Uterus (tissue), 3 donors: ENCODE measurements at regions not wholly inside any gene's neighbourhood (a gene's known extent, or its start where the extent isn't known, plus 50 kb on each side); places are given as distances from the start of the nearest gene placed in this dataset.
"Not testable (repeated sequence)": the region's sequence is repeated elsewhere in the genome, so short reads cannot be mapped to it uniquely, and the experiment has no call there.

Experiments
- DNase-seq, 2 donors: peaks; one replicate each; pipeline ENCODE4 v3.0.0-alpha.2; 2019 to 2020
- H3K27ac ChIP-seq, 2 donors: fragments of 200-600 bp; sonication (generic); 1 replicate in 1 of 2; 2 replicates in 1 of 2; pipeline ENCODE4 v1.5.1; 2016 to 2018
- H3K27me3 ChIP-seq, 2 donors: fragments of 200-600 bp; sonication (generic); one replicate each; pipeline ENCODE4 v1.5.1; 2018 to 2019; ENCODE audit warnings: control low read depth in 1 of 2
- H3K36me3 ChIP-seq, 2 donors: fragments of 200-600 bp; sonication (generic); one replicate each; pipeline ENCODE4 v1.5.1; 2019; ENCODE audit warnings: control low read depth in 1 of 2
- H3K4me1 ChIP-seq, 2 donors: fragments of 200-600 bp; sonication (generic); one replicate each; pipeline ENCODE4 v1.5.1; 2018 to 2019; ENCODE audit warnings: control low read depth in 1 of 2
- H3K4me3 ChIP-seq, 2 donors: fragments of 200-600 bp; sonication (generic); 1 replicate in 1 of 2; 2 replicates in 1 of 2; pipeline ENCODE4 v1.5.1; 2018 to 2019; ENCODE audit warnings: mild to moderate bottlenecking in 1 of 2
- H3K9me3 ChIP-seq, 2 donors: fragments of 200-600 bp; sonication (generic); one replicate each; pipeline ENCODE4 v1.5.1; 2019; ENCODE audit warnings: control low read depth in 1 of 2
- POLR2A ChIP-seq, 2 donors: fragments of 450-650 bp; IDR thresholded peaks; one replicate each; pipeline ENCODE4 v1.6.1; 2016; ENCODE audit warnings: antibody characterized with exemption in 2 of 2, mild to moderate bottlenecking in 1 of 2, moderate library complexity in 1 of 2
- intact Hi-C: fragments of 100-400 bp; cut with DNase I; formaldehyde crosslinking; loops from one replicate; pipeline ENCODE4 v1.15.1; 2023; ENCODE audit warnings: low total_unique reads
- TF ChIP-seq, protein P1 (sequence below), 4 experiments: fragments of 200-600 bp in 2 of 4; fragments of 450-650 bp in 2 of 4; sonication (generic) in 2 of 4; IDR thresholded peaks; one replicate each; pipeline ENCODE4 v1.5.1; 2016 to 2019; ENCODE audit warnings: antibody characterized with exemption in 4 of 4, mild to moderate bottlenecking in 2 of 4, moderate library complexity in 1 of 4
- donor health status: DM: yes; HTN: yes; CAD: no.

DNA sequence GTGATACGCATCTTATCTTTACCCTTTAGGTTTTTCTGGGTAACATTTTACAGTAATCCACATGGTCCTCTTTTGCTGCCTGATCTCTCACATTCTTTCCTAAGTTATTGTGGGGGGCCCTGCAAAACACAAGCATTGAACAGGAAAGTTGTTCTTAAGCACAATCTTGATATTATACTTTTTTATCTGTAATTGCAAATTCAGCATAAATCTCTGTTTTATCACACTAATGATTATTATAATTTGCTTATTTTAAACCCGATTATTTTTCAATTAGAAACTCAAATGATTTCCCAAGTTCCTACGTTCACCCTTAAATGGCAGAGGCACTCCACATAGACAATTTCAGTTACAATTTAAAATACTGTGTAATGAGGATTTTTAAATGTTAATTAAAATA, 386.0 kb upstream of the GYPC start:
- intact Hi-C loops: no loop called here
- H3K4me3 ChIP-seq: no peak overlapping the region

DNA sequence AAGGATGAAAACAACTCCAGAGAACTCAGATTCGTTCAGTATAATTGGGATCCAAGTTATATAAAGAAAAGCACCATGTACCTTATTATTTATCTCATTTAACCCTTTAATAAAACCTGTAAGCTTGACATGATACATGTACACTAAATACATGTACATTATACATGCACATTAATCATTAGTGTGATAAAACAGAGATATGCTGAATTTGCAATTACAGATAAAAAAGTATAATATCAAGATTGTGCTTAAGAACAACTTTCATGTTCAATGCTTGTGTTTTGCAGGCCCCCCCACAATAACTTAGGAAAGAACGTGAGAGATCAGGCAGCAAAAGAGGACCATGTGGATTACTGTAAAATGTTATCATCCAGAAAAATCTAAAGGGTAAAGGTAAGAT, 385.4 kb upstream of the GYPC start:
- DNase-seq: no peak
- no peaks in the 10 kb centered on the region for H3K27me3 ChIP-seq
- intact Hi-C loops: no loop called here
- no peaks in the 10 kb centered on the region for H3K36me3 ChIP-seq
- H3K4me1 ChIP-seq: no peaks in the 10 kb centered on the region
- H3K27ac ChIP-seq: no peak overlapping the region
- TF ChIP-seq, protein P1, sequence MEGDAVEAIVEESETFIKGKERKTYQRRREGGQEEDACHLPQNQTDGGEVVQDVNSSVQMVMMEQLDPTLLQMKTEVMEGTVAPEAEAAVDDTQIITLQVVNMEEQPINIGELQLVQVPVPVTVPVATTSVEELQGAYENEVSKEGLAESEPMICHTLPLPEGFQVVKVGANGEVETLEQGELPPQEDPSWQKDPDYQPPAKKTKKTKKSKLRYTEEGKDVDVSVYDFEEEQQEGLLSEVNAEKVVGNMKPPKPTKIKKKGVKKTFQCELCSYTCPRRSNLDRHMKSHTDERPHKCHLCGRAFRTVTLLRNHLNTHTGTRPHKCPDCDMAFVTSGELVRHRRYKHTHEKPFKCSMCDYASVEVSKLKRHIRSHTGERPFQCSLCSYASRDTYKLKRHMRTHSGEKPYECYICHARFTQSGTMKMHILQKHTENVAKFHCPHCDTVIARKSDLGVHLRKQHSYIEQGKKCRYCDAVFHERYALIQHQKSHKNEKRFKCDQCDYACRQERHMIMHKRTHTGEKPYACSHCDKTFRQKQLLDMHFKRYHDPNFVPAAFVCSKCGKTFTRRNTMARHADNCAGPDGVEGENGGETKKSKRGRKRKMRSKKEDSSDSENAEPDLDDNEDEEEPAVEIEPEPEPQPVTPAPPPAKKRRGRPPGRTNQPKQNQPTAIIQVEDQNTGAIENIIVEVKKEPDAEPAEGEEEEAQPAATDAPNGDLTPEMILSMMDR (IDR thresholded peaks at IDR 0.05): no peak
- TF ChIP-seq POLR2A (IDR thresholded peaks at IDR 0.05): no peak
- no peaks in the 10 kb centered on the region for H3K9me3 ChIP-seq
- no peak overlapping the region for H3K4me3 ChIP-seq

More for the DNA sequence above, 386.0 kb upstream of the GYPC start:
- TF ChIP-seq POLR2A (IDR thresholded peaks at IDR 0.05): no peak
- TF ChIP-seq, protein P1 (IDR thresholded peaks at IDR 0.05): no peak
- Histone ChIP-seq H3K9me3 (no peaks in the 10 kb centered on the region), H3K4me1 (no peaks in the 10 kb centered on the region), H3K27me3 (no peaks in the 10 kb centered on the region), H3K36me3 (no peaks in the 10 kb centered on the region), H3K27ac (no peak overlapping the region)
- no peak for DNase-seq

DNA sequence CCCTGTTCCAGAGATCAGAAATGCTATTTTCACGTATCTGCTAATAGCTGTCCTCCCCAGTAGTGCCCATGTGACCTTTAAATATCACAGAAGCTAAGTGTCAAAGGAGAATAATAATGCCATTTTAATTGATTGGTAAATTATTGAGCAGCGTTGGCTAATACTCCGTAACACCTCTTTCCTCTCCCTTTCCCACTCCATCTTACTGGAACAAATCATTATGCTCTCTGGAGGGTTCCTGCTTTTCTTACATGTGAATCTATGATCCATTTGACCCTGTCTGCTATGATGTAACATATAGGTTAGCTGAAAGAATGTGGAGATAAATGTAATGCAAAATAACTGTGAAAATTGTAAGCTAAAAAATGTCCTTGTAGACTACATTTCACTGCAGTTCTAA, 383.6 kb upstream of the GYPC start:
- no peak overlapping the region for H3K4me3 ChIP-seq
- H3K9me3 ChIP-seq: no peaks in the 10 kb centered on the region
- no peaks in the 10 kb centered on the region for H3K4me1 ChIP-seq
- no peaks in the 10 kb centered on the region for H3K27me3 ChIP-seq
- TF ChIP-seq, protein P1 (IDR thresholded peaks at IDR 0.05): no peak
- no peak for TF ChIP-seq POLR2A (IDR thresholded peaks at IDR 0.05)
- H3K36me3 ChIP-seq: no peaks in the 10 kb centered on the region
- H3K27ac ChIP-seq: no peak overlapping the region
- no peak for DNase-seq
- intact Hi-C loops: no loop called here

DNA sequence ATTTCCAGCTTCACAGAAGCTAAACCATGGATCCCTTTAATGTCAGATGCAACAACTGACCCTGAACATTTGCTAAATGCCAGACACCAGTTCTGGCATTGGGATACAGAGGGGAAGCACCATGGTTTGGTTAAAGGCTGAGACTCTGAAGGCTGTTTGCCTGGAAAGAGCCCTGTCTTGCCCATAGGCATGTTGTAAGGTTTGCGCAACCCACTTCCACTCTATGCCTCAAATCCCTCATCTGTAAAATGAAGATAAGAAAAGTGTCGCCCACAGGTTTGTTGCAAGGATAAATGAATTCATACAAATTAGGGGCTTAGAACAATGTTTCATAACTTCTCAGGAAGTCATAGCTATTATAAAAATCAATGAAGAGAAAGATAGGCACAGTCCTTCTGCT, 380.9 kb upstream of the GYPC start:
- no peak for DNase-seq
- intact Hi-C loops: no loop called here
- no peaks in the 10 kb centered on the region for H3K9me3 ChIP-seq
- no peak overlapping the region for H3K4me3 ChIP-seq
- H3K4me1 ChIP-seq: no peaks in the 10 kb centered on the region
- no peak overlapping the region for H3K27ac ChIP-seq
- no peaks in the 10 kb centered on the region for H3K27me3 ChIP-seq
- no peaks in the 10 kb centered on the region for H3K36me3 ChIP-seq
- TF ChIP-seq POLR2A (IDR thresholded peaks at IDR 0.05): no peak
- TF ChIP-seq, protein P1 (IDR thresholded peaks at IDR 0.05): no peak

DNA sequence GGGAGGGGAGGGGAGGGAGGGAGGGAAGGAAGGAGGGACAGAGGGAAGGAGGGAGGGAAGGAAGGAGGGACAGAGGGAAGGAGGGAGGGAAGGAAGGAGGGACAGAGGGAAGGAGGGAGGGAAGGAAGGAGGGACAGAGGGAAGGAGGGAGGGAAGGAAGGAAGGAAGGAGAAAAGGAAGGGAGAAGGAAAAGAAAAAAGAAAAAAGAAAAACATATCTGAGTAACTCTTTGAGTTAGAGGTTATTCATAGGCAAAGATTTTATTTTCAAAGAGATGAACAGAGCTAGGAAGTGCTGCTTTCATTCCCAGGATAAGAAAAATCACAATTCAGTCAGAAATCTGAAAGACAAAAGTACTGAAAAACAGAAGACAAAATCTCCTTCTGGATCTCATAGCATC, 379.7 kb upstream of the GYPC start:
- H3K36me3 ChIP-seq, H3K9me3 ChIP-seq, H3K27me3 ChIP-seq, H3K4me3 ChIP-seq, DNase-seq, H3K27ac ChIP-seq, intact Hi-C loops, H3K4me1 ChIP-seq: not testable (repeated sequence)

DNA sequence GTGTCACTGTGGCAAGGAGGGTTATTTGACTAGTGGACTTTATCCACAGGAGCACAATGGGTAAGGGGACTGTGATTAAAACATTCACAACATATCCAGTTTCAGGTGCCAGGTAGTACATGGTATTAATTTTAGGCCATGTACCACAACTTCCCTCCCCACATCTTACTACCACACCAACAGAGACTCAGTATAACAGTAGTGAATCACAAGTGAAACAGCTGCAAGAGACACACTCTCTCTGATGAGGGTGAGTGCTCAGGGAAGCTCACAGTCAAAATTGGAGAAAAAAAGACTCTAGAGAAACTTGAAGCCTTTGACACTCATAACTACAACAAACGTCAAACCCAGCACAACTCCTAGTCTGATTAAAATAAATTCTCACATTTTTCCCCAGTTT, 367.6 kb upstream of the GYPC start:
- Histone ChIP-seq H3K27me3 (no peaks in the 10 kb centered on the region), H3K36me3 (no peaks in the 10 kb centered on the region), H3K4me1 (no peaks in the 10 kb centered on the region), H3K9me3 (no peaks in the 10 kb centered on the region), H3K27ac (no peak overlapping the region), H3K4me3 (no peak overlapping the region)
- no peak for TF ChIP-seq POLR2A (IDR thresholded peaks at IDR 0.05)
- TF ChIP-seq, protein P1 (IDR thresholded peaks at IDR 0.05): no peak
- DNase-seq: no peak
- intact Hi-C loops: no loop called here

DNA sequence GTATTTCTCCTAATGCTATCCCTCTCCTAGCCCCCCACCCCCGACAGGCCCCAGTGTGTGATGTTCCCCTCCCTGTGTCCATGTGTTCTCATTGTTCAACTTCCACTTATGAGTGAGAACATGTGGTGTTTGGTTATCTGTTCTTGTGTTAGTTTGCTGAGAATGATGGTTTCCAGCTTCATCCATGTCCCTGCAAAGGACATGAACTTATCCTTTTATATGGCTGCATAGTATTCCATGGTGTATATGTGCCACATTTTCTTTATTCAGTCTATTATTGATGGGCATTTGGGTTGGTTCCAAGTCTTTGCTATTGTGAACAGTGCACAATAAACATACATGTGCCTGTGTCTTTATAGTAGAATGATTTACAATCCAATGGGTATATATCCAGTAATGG, 362.0 kb upstream of the GYPC start:
- H3K27ac ChIP-seq, intact Hi-C loops, H3K9me3 ChIP-seq, H3K4me1 ChIP-seq, H3K27me3 ChIP-seq, DNase-seq, H3K4me3 ChIP-seq, H3K36me3 ChIP-seq: not testable (repeated sequence)
